PC-3 (cell line): ENCODE measurements at regions not wholly inside any gene's neighbourhood (a gene's known extent, or its start where the extent isn't known, plus 50 kb on each side); places are given as distances from the start of the nearest gene placed in this dataset.

Source experiments
- EZH2 ChIP-seq: fragments of 300-600 bp; sonication (generic); IDR thresholded peaks from one replicate; pipeline ENCODE4 v1.6.1; 2017; ENCODE audit warnings: antibody characterized with exemption, mild to moderate bottlenecking, low read length; ENCODE audit not compliant: unreplicated experiment
- EZH2phosphoT487 ChIP-seq: fragments of 300-600 bp; sonication (generic); IDR thresholded peaks from 2 replicates; pipeline ENCODE4 v1.6.1; 2018; ENCODE audit warnings: mild to moderate bottlenecking, antibody characterized with exemption, low read length, borderline replicate concordance
- TF ChIP-seq, protein P1 (sequence below): fragments of 300-600 bp; sonication (generic); conservative IDR thresholded peaks from 2 replicates; pipeline ENCODE4 v1.5.1; 2017; ENCODE audit warnings: antibody characterized with exemption, low read depth, mild to moderate bottlenecking, low read length

DNA sequence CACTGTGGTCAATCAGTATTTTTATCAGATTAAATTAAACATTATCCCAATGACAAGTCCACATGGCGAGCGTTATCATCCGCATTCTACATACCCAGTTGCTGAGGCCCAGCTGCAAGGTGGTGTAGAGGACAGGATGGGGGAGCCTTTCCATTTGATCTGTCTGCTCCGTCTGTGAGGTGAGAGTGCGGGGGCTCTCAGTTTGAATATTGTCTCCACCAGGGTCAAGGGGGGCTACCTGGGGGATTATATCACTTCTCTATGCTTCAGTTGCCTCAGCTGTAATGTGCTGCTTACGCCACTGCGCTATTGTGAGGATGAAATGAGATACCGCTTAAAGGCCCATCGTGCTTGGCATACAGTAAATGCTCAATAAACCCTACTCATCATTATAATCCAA lies 1106.0 kb downstream of the BCL11B start:
- TF ChIP-seq, protein P1, sequence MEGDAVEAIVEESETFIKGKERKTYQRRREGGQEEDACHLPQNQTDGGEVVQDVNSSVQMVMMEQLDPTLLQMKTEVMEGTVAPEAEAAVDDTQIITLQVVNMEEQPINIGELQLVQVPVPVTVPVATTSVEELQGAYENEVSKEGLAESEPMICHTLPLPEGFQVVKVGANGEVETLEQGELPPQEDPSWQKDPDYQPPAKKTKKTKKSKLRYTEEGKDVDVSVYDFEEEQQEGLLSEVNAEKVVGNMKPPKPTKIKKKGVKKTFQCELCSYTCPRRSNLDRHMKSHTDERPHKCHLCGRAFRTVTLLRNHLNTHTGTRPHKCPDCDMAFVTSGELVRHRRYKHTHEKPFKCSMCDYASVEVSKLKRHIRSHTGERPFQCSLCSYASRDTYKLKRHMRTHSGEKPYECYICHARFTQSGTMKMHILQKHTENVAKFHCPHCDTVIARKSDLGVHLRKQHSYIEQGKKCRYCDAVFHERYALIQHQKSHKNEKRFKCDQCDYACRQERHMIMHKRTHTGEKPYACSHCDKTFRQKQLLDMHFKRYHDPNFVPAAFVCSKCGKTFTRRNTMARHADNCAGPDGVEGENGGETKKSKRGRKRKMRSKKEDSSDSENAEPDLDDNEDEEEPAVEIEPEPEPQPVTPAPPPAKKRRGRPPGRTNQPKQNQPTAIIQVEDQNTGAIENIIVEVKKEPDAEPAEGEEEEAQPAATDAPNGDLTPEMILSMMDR, result no peak
- TF ChIP-seq EZH2 (no peak), EZH2phosphoT487 (no peak)
